NCI-H1105 treated with DMSO at 0.1 percent for 48 hours (cell line): ENCODE measurements at regions not wholly inside any gene's neighbourhood (a gene's known extent, or its start where the extent isn't known, plus 50 kb on each side); places are given as distances from the start of the nearest gene placed in this dataset.
"Not testable (repeated sequence)": the region's sequence is repeated elsewhere in the genome, so short reads cannot be mapped to it uniquely, and the experiment has no call there.

Experiments used
- DNase-seq: peaks from one replicate; lab custom pipeline; 2025; lab: John Stamatoyannopoulos, UW

GRCh38 chrX:89539150-89539549, 382.6 kb upstream of the TGIF2LX start:
- not testable (repeated sequence) for DNase-seq

GRCh38 chrX:89557146-89557545, 364.6 kb upstream of the TGIF2LX start:
- not testable (repeated sequence) for DNase-seq

- not testable (repeated sequence) for DNase-seq
Observed at GRCh38 chrX:89562079-89562478, 359.6 kb upstream of the TGIF2LX start.

- not testable (repeated sequence) for DNase-seq
Observed at GRCh38 chrX:89563107-89563506, 358.6 kb upstream of the TGIF2LX start.

- not testable (repeated sequence) for DNase-seq
Observed at GRCh38 chrX:89567787-89568186, 353.9 kb upstream of the TGIF2LX start.

GRCh38 chrX:89581868-89582267, 339.8 kb upstream of the TGIF2LX start:
- not testable (repeated sequence) for DNase-seq

- not testable (repeated sequence) for DNase-seq
Observed at GRCh38 chrX:89631858-89632257, 289.9 kb upstream of the TGIF2LX start.

- not testable (repeated sequence) for DNase-seq
Observed at GRCh38 chrX:89635887-89636286, 285.8 kb upstream of the TGIF2LX start.

GRCh38 chrX:89658662-89659061, 263.0 kb upstream of the TGIF2LX start:
- not testable (repeated sequence) for DNase-seq

- DNase-seq = not testable (repeated sequence)
Observed at GRCh38 chrX:89706481-89706880, 215.2 kb upstream of the TGIF2LX start.

GRCh38 chrX:89707363-89707927, 214.3 kb upstream of the TGIF2LX start:
- not testable (repeated sequence) for DNase-seq

- not testable (repeated sequence) for DNase-seq
Observed at GRCh38 chrX:89734367-89734766, 187.3 kb upstream of the TGIF2LX start.

GRCh38 chrX:89756466-89756865, 165.2 kb upstream of the TGIF2LX start:
- DNase-seq = not testable (repeated sequence)

- DNase-seq = not testable (repeated sequence)
Observed at GRCh38 chrX:89757767-89758166, 163.9 kb upstream of the TGIF2LX start.

GRCh38 chrX:89759076-89759685, 162.5 kb upstream of the TGIF2LX start:
- DNase-seq = not testable (repeated sequence)

- DNase-seq = not testable (repeated sequence)
Observed at GRCh38 chrX:89771639-89772038, 150.1 kb upstream of the TGIF2LX start.

GRCh38 chrX:89811440-89811839, 110.3 kb upstream of the TGIF2LX start:
- DNase-seq = not testable (repeated sequence)

- DNase-seq = not testable (repeated sequence)
Observed at GRCh38 chrX:89839723-89840122, 82.0 kb upstream of the TGIF2LX start.

GRCh38 chrX:89871662-89872061, 50.0 kb upstream of the TGIF2LX start:
- peak; percentile 20 for DNase-seq
